ENCODE measurements at regions not wholly inside any gene's neighbourhood (a gene's known extent, or its start where the extent isn't known, plus 50 kb on each side); places are given as distances from the start of the nearest gene placed in this dataset.

DNA sequence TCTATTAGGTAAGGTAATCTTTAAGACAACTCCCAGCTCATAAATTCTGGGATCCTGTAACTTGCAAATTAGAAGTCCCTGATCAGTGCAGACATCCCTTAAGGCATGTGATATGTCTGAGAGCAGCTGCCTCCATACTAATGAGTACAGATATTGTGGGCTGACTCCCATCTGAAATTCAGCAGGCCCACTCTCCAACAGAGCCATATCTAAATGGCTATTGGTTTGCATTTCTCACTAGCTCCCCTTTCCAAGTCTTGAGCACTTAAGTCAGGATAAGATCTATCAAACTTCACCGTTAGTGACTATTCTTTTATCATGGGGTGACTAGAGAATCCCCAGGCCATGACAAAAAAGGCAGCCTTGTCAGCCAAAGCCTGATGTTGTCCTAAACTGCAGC is 785.4 kb downstream of the IPMK start:
- Histone ChIP-seq H3K9me3 (ENCODE audit: control insufficient read depth, insufficient read depth, low read length) (no peaks in the 10 kb centered on the region), H3K36me3 (ENCODE audit: insufficient read depth, low read length) (no peaks in the 10 kb centered on the region), H3K4me1 (ENCODE audit: insufficient read depth, low read length) (no peaks in the 10 kb centered on the region), H3K9ac (ENCODE audit: low read depth, low read length) (no peak overlapping the region)

DNA sequence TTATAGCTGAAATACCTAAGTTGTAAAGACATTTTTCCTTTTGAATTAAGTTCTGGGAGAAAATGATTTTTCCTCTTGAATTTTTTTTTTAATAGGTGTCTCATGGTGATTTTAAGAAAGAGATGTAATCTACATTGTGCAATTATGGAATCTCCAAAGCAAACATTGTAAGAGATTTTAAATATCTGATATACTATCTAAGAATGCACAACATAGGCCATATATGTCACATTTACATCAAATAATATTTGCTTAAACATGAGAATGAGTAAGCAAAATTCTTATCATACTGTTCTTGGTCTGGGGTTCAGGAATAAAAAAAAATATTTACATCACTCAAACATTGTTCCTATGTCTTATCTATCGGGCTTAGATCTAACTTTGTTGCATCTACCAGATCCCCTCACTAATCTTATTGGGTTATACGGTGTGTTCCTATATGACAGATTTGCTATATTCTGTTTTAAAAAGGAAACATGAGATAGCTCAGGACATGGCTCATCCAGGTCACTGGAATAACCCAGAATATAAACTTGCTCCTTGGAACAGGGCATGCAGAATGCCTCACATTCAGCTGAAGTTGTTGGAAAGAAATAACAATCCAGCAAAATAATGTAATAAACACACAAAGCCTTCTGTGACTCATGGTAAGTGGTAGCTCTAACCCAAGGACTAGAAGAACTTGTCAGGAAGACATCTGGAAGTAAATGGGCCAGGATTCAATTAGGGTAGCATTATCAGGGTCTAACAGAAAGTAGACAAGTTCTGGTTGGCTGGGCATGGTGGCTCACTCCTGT is 794.7 kb downstream of the IPMK start:
- Histone ChIP-seq H3K9me3 (ENCODE audit: control insufficient read depth, insufficient read depth, low read length) (no peaks in the 10 kb centered on the region), H3K36me3 (ENCODE audit: insufficient read depth, low read length) (no peaks in the 10 kb centered on the region), H3K9ac (ENCODE audit: low read depth, low read length) (no peak overlapping the region), H3K4me1 (ENCODE audit: insufficient read depth, low read length) (no peaks in the 10 kb centered on the region)

- no peaks in the 10 kb centered on the region for H3K36me3 ChIP-seq (ENCODE audit: insufficient read depth, low read length)
- H3K9me3 ChIP-seq (ENCODE audit: control insufficient read depth, insufficient read depth, low read length) = no peaks in the 10 kb centered on the region
- no peaks in the 10 kb centered on the region for H3K4me1 ChIP-seq (ENCODE audit: insufficient read depth, low read length)
- H3K9ac ChIP-seq (ENCODE audit: low read depth, low read length) = no peak overlapping the region
Observed at GRCh38 chr10:57468894-57469432, 798.7 kb downstream of the IPMK start.

GRCh38 chr10:57465155-57465554 is 802.5 kb downstream of the IPMK start:
- no peaks in the 10 kb centered on the region for H3K36me3 ChIP-seq (ENCODE audit: insufficient read depth, low read length)
- H3K4me1 ChIP-seq (ENCODE audit: insufficient read depth, low read length) = no peaks in the 10 kb centered on the region
- no peaks in the 10 kb centered on the region for H3K9me3 ChIP-seq (ENCODE audit: control insufficient read depth, insufficient read depth, low read length)
- H3K9ac ChIP-seq (ENCODE audit: low read depth, low read length) = no peak overlapping the region

- H3K9me3 ChIP-seq (ENCODE audit: control insufficient read depth, insufficient read depth, low read length) = no peaks in the 10 kb centered on the region
- H3K4me1 ChIP-seq (ENCODE audit: insufficient read depth, low read length) = no peaks in the 10 kb centered on the region
- H3K9ac ChIP-seq (ENCODE audit: low read depth, low read length) = no peak overlapping the region
- H3K36me3 ChIP-seq (ENCODE audit: insufficient read depth, low read length) = no peaks in the 10 kb centered on the region
Observed at GRCh38 chr10:57460540-57460939, 807.2 kb downstream of the IPMK start.

GRCh38 chr10:57457972-57458512 is 809.7 kb downstream of the IPMK start:
- Histone ChIP-seq H3K9me3 (ENCODE audit: control insufficient read depth, insufficient read depth, low read length) (no peaks in the 10 kb centered on the region), H3K4me1 (ENCODE audit: insufficient read depth, low read length) (no peaks in the 10 kb centered on the region), H3K36me3 (ENCODE audit: insufficient read depth, low read length) (no peaks in the 10 kb centered on the region), H3K9ac (ENCODE audit: low read depth, low read length) (no peak overlapping the region)

GRCh38 chr10:57430376-57430775 is 837.3 kb downstream of the IPMK start:
- Histone ChIP-seq H3K36me3 (ENCODE audit: insufficient read depth, low read length) (no peaks in the 10 kb centered on the region), H3K4me1 (ENCODE audit: insufficient read depth, low read length) (no peaks in the 10 kb centered on the region), H3K9me3 (ENCODE audit: control insufficient read depth, insufficient read depth, low read length) (no peaks in the 10 kb centered on the region; the same call in 1 of the 2 replicates), H3K9ac (ENCODE audit: low read depth, low read length) (no peak overlapping the region)

- Histone ChIP-seq H3K9me3 (ENCODE audit: control insufficient read depth, insufficient read depth, low read length) (no peaks in the 10 kb centered on the region), H3K4me1 (ENCODE audit: insufficient read depth, low read length) (no peaks in the 10 kb centered on the region), H3K36me3 (ENCODE audit: insufficient read depth, low read length) (no peaks in the 10 kb centered on the region), H3K9ac (ENCODE audit: low read depth, low read length) (no peak overlapping the region)
Observed at GRCh38 chr10:57420881-57421280, 846.8 kb downstream of the IPMK start.

DNA sequence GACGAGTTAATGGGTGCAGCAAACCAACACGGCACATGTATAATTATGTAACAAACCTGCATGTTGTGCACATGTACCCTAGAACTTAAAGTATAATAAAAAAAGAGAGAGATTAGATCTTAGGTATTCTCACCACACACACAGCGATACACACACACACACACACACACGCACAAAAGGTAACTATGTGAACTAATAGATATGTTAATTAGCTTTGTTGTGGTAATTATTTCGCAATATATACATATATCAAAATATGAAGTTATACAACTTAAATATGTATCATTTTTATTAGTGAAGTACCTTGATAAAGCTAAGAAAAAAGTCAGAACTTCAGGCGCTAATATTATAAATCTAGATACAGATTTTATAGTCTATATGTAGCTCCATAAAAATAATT is 849.2 kb downstream of the IPMK start:
- Histone ChIP-seq H3K4me1 (ENCODE audit: insufficient read depth, low read length) (no peaks in the 10 kb centered on the region), H3K9ac (ENCODE audit: low read depth, low read length) (no peak overlapping the region), H3K9me3 (ENCODE audit: control insufficient read depth, insufficient read depth, low read length) (no peaks in the 10 kb centered on the region), H3K36me3 (ENCODE audit: insufficient read depth, low read length) (no peaks in the 10 kb centered on the region)

DNA sequence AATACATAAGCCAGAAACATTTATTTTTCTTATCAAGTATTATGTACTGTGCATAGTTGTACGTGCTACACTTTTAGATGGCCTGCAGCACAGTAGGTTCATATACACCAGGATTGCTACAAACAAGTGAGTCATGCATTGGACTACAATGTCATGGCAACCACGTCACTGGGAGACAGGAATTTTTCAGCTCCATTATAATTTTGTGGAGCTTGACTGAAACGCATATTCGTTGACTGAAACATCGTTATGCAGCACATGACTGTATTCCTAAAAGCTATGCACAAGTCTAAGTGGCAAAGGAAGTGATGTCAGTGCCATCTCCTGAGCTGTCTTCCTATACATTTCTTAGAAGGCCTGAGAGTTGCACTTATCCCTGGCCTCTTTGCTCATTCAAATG is 871.8 kb downstream of the IPMK start:
- Histone ChIP-seq H3K9ac (ENCODE audit: low read depth, low read length) (no peak overlapping the region), H3K4me1 (ENCODE audit: insufficient read depth, low read length) (no peaks in the 10 kb centered on the region; the same call in 1 of the 2 replicates), H3K36me3 (ENCODE audit: insufficient read depth, low read length) (no peaks in the 10 kb centered on the region), H3K9me3 (ENCODE audit: control insufficient read depth, insufficient read depth, low read length) (no peaks in the 10 kb centered on the region)

DNA sequence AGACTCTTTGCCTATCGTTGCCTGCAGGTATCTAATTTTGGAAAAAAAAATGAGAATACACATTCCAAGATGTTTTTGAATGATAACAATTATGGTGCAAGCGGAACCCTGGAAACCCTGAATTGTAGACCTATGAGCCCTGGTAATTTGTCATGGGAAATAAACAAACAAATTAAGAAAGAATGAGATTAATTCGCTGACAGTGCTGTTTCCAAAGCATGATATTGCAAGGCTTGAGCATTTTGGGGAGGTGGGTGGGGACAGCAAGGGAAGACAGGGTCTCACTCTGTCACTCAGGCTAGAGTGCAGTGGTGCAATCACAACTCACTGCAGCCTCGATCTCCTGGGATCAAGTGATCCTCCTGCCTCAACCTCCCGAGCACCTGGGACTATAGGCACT is 900.3 kb downstream of the IPMK start:
- H3K9me3 ChIP-seq (ENCODE audit: control insufficient read depth, insufficient read depth, low read length) = no peaks in the 10 kb centered on the region
- no peaks in the 10 kb centered on the region for H3K36me3 ChIP-seq (ENCODE audit: insufficient read depth, low read length)
- no peaks in the 10 kb centered on the region for H3K4me1 ChIP-seq (ENCODE audit: insufficient read depth, low read length)
- H3K9ac ChIP-seq (ENCODE audit: low read depth, low read length) = no peak overlapping the region

- Histone ChIP-seq H3K9me3 (ENCODE audit: control insufficient read depth, insufficient read depth, low read length) (no peaks in the 10 kb centered on the region), H3K4me1 (ENCODE audit: insufficient read depth, low read length) (no peaks in the 10 kb centered on the region), H3K9ac (ENCODE audit: low read depth, low read length) (no peak overlapping the region), H3K36me3 (ENCODE audit: insufficient read depth, low read length) (no peaks in the 10 kb centered on the region)
Observed at GRCh38 chr10:57362811-57363210, 904.9 kb downstream of the IPMK start.

DNA sequence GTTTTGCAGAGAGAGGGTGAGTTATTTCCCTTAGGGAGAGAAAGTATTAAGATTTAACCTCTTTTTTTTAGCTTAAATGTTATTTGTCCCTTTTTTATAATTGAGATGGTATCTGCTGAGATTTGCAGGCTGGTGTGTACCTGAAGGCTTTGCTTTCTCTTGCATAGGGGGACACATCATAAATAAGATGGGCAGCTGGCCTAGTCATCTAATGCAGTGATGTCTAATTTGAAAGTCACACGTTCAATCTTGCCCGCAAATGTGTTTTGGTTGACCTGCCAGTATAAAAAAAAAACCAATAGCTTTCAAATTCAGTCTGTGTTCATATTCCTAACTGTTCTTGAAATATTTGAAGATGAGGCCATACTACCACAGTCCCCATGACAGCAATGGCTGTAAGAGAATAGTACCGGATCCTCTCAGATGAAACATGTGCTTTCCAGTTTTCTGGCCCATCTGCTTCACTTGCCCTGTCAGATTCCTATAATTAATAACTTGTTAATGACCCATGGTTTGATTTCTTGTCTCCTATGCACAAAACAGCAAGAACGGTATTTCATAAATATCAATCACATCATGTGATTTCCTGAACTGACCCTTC is 914.2 kb downstream of the IPMK start:
- Histone ChIP-seq H3K9ac (ENCODE audit: low read depth, low read length) (no peak overlapping the region), H3K9me3 (ENCODE audit: control insufficient read depth, insufficient read depth, low read length) (0 out of 2 replicates have a peak, but pooled peaks cover under 1% of the 10 kb centered on the region), H3K4me1 (ENCODE audit: insufficient read depth, low read length) (no peaks in the 10 kb centered on the region), H3K36me3 (ENCODE audit: insufficient read depth, low read length) (no peaks in the 10 kb centered on the region)

DNA sequence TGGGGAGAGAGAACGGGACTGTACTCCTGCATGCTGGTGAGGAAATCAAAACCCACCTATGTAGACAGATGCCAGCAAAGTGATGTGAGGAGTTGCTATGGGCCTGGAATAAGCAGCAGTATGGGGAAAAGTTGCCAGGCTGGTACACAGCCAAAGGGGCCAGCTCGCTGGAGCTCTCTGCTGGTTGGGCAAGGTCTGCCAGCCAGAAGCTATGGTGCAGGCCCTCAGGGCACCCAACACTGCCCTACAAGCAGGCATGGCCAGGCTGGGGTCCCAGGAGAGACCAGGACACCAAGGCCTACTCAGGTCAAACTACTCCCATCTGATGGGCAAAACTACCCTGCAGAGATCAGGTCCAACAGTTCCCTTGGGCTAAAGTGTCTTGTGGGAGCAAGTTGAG is 916.6 kb downstream of the IPMK start:
- Histone ChIP-seq H3K4me1 (ENCODE audit: insufficient read depth, low read length) (no peaks in the 10 kb centered on the region), H3K9ac (ENCODE audit: low read depth, low read length) (no peak overlapping the region), H3K9me3 (ENCODE audit: control insufficient read depth, insufficient read depth, low read length) (peaks cover 2% of the 10 kb centered on the region; the same call in 1 of the 2 replicates), H3K36me3 (ENCODE audit: insufficient read depth, low read length) (no peaks in the 10 kb centered on the region)

- Histone ChIP-seq H3K4me1 (ENCODE audit: insufficient read depth, low read length) (no peaks in the 10 kb centered on the region), H3K36me3 (ENCODE audit: insufficient read depth, low read length) (no peaks in the 10 kb centered on the region), H3K9me3 (ENCODE audit: control insufficient read depth, insufficient read depth, low read length) (peaks cover 18% of the 10 kb centered on the region), H3K9ac (ENCODE audit: low read depth, low read length) (no peak overlapping the region)
Observed at GRCh38 chr10:57341294-57341693, 926.4 kb downstream of the IPMK start.
